HG02885 (cell line): ENCODE measurements at regions not wholly inside any gene's neighbourhood (a gene's known extent, or its start where the extent isn't known, plus 50 kb on each side); places are given as distances from the start of the nearest gene placed in this dataset.
"Not testable (repeated sequence)": the region's sequence is repeated elsewhere in the genome, so short reads cannot be mapped to it uniquely, and the experiment has no call there.

ENCODE experiments used
- ATAC-seq: cut with Tn5 transposase; IDR thresholded peaks from one replicate; pipeline ENCODE4 v1.9.1; 2021; ENCODE audit warnings: mild to moderate bottlenecking; ENCODE audit not compliant: unreplicated experiment, poor library complexity

DNA sequence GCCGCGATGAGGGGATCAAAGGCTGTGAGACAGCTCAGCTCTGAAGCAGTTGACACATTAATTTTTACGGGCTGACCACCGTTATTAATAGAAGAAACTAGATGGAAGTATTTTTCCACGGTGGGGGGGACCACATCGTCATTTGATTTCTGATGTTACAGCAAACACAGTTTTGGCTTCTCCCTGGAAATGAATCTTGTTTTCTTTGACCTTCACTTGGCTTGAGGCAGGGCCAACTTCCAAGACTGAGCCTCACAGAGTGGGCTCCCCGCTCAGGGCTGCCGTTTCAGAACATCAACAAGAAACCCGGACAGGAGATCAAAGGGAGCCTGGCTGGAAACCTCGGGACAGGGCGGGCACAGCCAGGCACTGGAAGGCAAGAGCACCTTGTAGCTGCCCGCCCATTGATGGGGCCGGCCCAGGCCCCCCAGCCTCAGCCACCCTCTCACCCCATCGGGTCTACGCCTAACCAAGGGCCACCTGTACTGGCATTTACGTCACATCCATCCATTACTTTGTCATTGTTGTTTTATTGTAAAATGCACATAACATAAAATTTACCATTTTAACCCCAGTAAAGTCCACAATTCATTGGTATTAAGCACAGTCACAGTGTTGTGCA lies 124.6 kb downstream of the C16orf95 start:
- ATAC-seq, result no peak

DNA sequence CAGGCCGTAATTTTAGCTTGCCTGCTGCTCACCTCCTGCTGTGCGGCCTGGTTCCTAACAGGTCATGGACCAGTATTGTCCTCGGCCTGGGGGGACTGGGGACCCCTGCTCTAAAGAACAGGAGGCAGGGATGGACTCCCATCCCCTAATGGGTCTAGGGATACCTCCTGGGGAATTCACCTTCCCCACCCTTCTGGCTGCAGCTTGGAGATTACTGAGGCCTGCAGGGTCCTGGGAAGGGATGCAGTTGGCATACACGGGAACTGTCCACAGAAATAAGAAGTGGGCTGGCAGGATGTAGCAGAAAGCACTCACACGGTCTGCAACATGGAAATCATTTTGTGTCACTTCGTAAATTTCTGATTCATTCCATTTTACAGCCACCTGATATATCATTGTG lies 123.0 kb downstream of the C16orf95 start:
- no peak for ATAC-seq

DNA sequence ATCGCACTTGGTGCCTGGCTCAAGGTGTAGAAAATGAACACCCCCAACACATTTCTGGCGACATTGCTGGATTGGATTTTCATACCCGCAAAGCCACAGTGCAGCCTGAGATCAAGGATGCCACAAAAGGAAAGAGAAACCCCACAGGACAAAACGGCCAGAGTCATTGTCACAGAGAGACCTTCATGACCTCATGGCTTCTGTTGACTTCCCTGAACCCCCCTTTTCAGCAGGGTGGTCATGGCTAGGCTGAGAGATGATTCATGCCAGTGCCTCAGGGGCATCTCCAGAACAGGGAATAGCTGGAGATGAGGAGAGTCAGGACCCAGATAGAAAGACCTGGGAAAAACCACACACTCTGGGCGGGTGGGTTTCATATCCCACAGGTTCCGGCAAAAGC lies 122.0 kb downstream of the C16orf95 start:
- ATAC-seq, result no peak

DNA sequence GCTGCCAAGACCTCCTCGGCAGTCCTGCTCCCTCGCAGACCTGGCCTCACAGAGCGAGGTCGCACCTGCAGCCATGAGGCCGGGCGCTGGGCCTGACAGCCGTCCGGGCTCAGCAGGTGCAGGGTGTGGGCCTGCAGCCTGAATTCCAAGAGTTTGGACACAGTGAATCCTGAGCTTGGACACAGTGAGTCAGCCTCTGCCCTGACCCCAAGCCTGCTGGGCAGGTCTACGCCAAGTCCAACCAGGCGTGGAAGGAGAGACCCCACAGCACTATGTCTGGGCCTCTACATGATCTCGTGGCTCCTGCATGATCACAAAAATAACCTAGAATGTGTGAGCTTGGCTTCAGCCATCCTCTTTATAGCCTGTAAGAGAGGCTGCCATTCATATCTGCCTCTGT lies 121.0 kb downstream of the C16orf95 start:
- ATAC-seq, result no peak

DNA sequence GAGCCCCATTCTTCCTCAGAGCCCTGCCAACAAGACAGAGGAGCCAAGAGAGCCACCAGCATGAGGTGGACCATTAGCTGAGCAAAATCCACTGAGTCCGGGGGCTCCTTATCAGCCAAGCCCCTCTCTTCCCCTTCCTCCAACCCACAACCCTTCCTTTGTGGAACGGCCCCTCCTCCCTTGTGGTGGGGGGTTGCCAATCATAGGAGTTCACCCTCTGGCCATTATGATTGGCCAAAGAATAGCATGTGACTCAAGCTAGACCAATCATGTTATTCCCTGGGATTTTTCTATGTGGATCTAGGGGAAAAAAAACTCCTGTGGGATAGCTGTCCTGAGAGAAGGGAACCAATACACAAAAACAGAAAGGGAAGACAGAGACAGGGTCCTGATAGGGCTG lies 120.5 kb downstream of the C16orf95 start:
- no peak for ATAC-seq

DNA sequence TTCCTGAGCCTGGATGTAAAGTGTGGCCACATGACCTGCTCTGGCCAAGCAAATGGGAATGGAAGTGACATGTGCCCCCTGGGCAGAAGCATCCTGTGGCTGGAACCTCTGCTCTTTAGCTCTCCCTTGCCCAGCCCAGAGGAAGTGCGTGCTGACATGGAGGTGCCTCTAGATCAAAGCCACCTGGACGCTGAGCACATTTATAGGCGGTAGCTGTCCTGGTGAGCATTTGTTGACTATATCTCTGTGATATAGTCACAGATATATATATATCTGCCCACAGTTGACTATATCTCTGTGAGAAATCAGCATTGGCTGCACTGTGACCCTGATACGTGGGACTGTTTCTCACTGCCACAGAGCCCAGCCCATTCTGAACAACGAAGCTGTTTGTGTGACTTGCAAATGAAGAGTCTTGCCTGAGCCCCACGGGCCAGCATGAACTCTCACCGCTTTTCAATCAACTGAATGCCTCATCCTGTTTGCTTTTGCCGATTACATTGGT lies 118.8 kb downstream of the C16orf95 start:
- ATAC-seq, result no peak

DNA sequence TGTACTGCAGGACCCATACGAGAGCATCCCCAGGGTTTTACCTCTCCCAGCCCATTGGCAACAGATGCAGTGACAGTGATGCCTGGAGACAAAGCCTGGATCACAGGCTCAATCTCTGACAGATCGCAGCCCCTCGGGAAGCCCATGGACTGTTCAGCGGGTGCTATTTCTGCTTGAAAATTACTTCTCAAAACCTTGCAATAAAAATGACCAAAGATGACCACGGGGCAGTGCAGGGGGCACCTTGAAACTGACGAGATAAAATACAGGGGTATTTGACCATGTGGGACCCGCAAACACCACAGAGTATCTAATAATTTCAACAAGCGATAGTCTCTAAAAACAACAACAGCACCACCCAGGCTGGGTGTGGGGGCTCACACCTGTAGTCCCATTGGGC lies 118.3 kb downstream of the C16orf95 start:
- ATAC-seq, result no peak

DNA sequence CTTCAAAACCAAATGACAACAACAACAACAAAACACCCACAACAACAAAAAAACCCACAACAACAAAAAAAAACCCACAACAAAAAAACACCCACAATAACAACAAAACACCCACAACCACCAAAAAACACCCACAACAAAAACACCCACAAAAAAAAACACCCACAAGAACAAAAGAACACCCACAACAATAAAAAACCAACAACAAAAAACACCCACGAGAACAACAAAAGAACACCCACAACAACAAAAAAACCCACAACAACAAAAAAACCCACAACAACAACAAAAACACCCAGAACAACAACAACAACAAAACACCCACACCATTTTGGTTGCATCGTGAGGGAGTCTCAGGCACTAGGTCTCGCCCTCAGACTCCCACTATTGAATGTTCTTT lies 117.8 kb downstream of the C16orf95 start:
- no peak for ATAC-seq

DNA sequence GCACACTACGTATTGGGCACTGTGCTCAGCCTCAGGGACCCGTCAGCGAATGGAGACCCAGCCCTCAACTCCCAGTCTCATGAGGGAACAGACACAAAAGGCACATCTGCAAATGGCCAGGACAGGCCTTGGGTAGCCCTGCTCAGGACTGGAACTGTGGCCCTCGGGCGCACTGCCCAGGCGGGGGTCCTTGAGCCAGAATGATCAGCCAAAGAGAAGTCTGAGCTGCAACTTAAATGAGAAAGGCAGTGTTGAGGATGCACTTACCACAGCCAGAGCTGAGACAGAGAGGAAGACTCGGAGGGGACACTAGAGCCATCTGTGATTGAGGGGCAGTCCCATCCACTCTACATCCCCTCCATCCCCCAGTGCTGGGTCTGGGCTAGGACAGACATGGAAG lies 117.3 kb downstream of the C16orf95 start:
- ATAC-seq, result no peak

DNA sequence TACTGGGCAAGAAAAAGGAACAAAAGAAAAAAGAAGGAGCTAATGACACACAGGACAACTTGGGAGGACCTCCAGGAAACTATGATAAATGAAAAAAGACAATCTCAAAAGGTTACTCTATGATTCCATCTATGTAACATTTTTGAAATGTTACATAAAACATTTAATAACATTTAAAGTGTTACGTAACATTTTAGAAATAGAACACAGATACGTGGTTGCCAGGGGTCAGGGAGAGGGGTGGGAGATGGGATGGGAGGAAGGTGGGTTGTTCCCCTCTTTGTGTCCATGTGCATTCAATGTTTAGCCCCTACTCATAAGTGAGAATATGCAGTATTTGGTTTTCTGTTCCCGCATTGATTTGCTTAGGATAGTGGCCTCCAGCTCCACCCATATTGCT lies 116.6 kb downstream of the C16orf95 start:
- ATAC-seq, result no peak

DNA sequence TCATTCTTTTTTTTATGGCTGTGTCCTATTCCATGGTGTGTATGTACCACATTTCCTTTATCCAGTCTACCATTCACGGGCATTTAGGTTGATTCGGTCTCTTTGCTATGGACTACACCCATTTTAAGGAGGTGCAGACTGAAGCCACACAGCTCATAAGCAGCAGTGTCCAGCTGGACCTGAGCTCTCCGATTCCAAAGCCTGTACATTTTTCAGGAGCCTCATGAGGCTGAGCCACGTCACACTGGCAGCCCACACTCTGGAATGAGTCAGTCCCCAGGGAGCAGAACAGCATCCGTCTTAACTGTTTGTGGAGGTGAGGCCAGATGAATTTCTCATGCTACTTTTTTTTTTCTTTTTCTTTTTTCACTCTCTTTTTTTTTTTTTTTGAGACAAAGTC lies 116.1 kb downstream of the C16orf95 start:
- ATAC-seq, result no peak

DNA sequence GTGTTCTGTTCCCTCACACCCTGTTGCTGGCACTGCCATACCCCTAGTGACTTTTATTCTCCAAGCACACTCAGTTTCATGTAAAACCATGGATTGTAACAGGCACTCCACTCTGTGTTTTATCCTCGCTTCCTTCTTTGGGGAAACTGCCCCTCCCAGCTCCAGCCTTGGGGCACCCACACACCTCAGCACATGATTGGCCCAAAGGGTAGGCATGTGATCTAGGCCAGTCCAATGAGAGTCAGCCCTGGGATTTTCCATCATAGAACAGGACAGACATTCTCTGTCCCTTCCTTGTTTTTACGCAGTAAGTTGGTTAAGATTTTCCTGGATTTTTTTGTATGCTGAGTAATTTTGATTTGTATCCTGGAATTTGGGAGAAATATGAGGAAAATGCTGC lies 115.4 kb downstream of the C16orf95 start:
- no peak for ATAC-seq

DNA sequence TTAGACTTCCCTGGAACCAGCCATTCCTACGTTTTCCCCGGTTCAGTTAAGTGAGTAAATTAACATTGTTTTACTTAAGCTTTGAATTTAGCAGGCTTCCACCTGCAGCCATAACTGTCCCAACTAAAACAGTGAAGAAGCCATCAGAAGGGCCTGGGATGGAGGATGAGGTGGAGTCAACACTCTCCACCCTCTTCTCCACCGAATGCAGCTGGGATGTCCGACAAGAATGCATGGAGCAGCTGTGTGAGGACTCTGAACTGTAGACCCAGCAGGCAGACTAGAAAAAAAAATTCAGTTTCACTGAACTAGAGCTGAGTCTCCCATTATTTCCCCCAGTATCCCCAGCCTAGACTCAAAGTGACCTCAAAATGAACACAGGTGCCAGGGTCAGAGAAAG lies 114.8 kb downstream of the C16orf95 start:
- no peak for ATAC-seq

DNA sequence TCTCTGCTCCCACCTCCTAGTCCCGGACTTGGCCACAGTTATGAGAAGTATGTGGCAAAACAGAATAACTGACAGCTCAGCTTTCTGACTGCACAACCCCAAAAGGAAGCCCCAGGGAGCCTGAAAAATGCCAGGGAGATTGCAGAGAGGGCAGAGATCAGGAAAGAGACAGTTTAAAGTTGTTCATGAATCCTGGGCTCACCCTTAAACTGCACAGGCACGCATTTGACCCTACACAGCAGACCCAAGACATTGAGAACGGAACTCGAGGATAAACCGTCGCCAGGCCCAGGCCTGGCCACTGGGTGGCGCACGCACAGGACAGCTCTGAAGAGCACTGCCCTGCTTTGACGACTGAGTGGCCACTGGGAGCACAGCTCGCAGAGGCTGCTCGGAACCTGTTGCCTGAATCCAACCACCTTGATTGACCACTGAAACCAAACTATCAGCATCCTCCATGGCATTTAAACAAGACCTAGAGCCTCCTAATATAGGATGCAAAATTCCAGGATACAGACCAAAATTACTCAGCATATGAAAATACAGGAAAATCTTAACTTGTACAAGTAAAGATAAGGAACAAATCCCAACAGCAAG lies 114.0 kb downstream of the C16orf95 start:
- no peak for ATAC-seq

DNA sequence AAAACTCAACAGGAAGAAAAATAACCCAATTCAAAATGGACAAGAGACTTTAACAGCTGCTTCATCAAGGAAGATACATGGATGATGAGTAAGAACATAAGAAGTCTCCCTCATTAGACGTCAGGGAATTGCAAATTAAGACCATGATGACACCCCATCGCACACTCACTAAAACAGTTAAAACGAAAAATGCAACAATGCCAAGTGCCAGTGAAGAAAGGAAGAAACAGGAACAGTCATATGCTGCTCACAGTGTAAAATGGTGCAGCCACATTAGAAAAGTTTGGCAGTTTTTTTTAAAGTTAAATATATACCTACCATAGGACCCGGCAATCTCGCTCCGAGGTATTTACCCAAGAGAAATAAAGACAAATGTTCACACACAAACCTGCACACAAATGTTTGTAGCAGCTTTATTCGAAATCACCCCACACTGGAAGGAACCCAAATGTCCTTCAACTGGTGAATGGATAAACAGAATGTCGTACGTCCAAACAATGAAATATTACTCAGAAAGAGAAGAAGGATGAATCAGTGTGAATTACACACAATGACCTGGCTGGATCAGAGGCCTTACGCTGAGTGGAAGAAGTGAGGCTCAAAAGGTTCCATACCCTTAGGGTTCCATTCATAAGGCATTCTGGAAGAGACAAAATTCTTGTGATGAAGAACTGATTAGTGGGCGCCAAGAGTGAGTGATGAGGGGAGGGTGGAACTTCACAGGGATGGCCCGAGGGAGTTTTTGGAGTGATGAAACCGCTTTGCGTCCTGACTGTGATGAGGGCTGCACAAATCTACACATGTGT lies 110.3 kb downstream of the C16orf95 start:
- no peak for ATAC-seq

DNA sequence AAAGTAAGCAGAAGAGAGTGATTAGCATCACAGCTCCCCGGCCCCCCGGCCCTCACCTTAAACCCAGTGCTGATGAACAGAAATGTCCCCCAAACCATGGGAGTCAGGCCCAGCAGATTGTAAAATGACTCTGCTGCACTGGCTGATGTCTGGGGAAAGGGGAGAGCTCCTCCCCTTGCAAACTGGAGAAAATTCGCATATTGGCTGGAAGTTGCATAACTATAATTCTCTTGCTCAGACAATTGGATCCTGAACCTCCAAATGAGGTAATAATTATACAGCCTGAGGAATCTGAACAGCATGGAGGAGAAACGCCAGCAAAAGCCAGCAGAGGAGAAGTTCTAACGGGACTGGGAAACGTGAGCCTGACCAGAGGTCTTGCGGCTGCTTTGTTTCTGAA lies 109.7 kb downstream of the C16orf95 start:
- no peak for ATAC-seq

DNA sequence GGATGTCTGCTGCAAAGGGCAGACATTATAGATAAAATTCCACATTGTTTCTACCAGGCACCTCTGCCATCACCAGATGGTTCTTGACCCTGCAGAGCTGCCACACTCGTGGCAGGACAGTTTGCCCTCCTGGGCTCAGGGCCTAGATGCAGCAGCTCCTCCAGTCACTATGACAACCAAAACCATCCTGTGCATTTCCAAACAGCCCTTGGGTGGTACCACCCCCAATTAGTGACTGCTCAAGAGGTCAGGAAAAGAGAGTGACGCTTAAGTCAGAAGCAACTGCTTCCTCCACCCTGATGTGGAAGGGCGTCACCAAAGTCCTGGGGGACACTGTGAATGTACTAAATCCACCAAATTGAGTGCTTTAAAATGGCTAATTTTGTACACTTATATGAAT lies 109.2 kb downstream of the C16orf95 start:
- no peak for ATAC-seq

DNA sequence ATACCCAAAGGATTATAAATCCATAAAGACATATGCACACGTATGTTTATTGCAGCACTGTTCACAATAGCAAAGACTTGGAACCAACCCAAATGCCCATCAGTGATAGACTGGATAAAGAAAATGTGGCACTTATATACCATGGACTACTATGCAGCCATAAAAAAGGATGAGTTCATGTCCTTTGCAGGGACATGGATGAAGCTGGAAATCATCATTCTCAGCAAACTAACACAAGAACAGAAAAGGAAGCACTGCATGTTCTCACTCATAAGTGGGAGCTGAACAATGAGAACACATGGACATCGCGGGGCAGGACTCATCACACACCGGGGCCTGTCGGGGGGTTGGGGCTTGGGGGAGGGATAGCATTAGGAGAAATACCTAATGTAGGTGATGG lies 108.2 kb downstream of the C16orf95 start:
- ATAC-seq, result not testable (repeated sequence)

DNA sequence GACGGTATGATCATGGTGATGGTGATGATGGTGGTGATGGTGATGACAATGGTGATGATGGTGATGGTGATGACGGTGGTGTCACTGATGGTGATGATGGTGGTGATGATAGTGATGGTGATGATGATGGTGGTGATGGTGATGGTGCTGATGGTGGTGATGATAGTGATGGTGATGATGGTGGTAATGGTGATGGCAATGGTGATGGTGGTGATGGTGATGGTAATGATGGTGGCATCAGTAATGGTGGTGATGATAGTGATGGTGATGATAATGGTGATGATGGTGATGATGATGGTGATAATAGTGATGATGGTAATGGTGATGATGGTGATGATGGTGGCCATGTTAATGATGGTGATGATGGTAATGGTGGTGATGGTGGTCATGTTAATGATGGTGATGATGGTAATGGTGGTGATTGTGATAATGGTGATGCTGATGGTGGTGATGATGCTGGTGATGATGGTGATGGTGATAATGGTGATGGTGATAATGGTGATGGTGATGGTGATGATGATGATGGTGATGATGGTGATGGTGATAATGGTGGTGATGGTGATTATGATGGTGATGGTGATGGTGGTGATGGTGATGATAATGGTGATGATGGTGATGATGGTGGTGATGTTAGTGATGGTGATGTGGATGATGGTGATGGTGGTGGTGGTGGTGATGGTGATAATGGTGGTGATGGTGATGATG lies 107.2 kb downstream of the C16orf95 start:
- no peak for ATAC-seq

DNA sequence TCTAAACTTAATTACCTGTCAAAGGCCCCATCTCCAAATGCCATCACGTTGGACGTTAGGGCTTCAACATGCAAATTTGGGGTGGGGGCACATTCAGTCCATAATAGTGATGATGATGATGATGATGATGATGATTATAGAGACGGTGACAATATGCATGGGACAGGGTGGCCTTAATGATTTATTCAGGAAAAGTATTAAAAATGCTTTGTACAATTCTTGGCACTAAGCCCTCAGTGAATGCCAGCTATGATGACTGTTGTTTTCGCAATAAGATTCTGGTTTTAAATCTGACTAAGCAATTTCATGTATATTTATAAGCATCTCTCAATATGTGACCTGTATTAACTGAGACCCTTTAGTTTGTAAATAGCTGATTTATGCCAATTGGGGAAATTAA lies 106.3 kb downstream of the C16orf95 start:
- no peak for ATAC-seq

DNA sequence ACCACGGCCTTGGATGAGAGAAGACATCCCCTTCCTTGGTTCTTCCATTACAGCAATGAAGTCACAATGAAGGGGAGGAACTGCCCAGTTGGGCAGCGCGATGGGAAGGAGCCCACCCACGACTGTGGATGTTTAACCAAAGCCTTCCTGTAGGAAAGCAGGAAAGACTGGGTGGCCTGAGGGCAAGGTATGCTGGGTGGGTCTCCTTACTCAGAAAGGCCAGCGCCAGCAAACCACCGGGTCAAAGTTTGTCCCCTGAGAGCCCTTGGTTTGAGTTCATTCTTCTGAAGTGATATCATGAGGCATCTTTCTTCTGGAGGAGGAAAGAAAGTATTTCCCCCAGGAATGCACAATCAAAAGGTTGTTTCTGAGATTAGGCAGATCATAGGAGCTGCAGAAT lies 105.2 kb downstream of the C16orf95 start:
- ATAC-seq, result no peak
